B cell (primary cell): ENCODE measurements at regions not wholly inside any gene's neighbourhood (a gene's known extent, or its start where the extent isn't known, plus 50 kb on each side); places are given as distances from the start of the nearest gene placed in this dataset.

Experiments used
- ATAC-seq: fragments of 200-7000 bp; cut with Tn5 transposase; one replicate; pipeline ENCODE4 v1.10.0; 2021; ENCODE audit warnings: low read depth, mild to moderate bottlenecking, moderate number of reproducible peaks, moderate library complexity
- CTCF ChIA-PET: fragments of 350-600 bp; sonication (Branson Sonifier 250); formaldehyde crosslinking; loops from one replicate; lab custom pipeline; 2021; ENCODE audit warnings: antibody characterized with exemption, inconsistent platforms; lab: Charles Lee
- POLR2A ChIA-PET: fragments of 350-600 bp; sonication (Branson Sonifier 250); formaldehyde crosslinking; loops from one replicate; lab custom pipeline; 2021; ENCODE audit warnings: antibody characterized with exemption; lab: Charles Lee
- DNase-seq: peaks from one replicate; pipeline ENCODE4 v3.0.0; 2013
- H2AFZ ChIP-seq: 2 replicates; pipeline ENCODE4 v1.6.1; 2012; ENCODE audit warnings: mild to moderate bottlenecking, low read depth, low read length; ENCODE audit not compliant: insufficient read depth, poor library complexity, severe bottlenecking
- H3K27ac ChIP-seq, 2 donors: 1 replicate in 1 of 2; 2 replicates in 1 of 2; pipeline ENCODE4 v1.5.1; 2012 to 2013; ENCODE audit warnings: low read length in 2 of 2, mild to moderate bottlenecking in 2 of 2, moderate library complexity in 1 of 2
- H3K27me3 ChIP-seq, 4 experiments: fragments of 200-600 bp in 1 of 4; sonication (generic) in 1 of 4; replicated peaks in 1 of 4; 1 replicate in 2 of 4; 2 replicates in 2 of 4; pipeline versions ENCODE4 v1.6.1 to v1.7.0; 2013 to 2016; ENCODE audit warnings: low read length in 3 of 4, mild to moderate bottlenecking in 2 of 4, mixed read lengths in 1 of 4, moderate library complexity in 1 of 4; ENCODE audit not compliant: insufficient read depth in 4 of 4, control insufficient read depth in 3 of 4; ENCODE audit errors: control extremely low read depth in 1 of 4
- H3K36me3 ChIP-seq, 2 experiments: replicated peaks in 1 of 2; 1 replicate in 1 of 2; 2 replicates in 1 of 2; pipeline versions ENCODE4 v1.6.1 to v1.7.1; 2013; ENCODE audit warnings: low read length in 1 of 2; ENCODE audit not compliant: insufficient read depth in 2 of 2, control insufficient read depth in 1 of 2; ENCODE audit errors: control extremely low read depth in 1 of 2, extremely low read depth in 1 of 2
- H3K4me1 ChIP-seq, 2 donors: fragments of 200-600 bp in 1 of 2; sonication (generic) in 1 of 2; 1 replicate in 1 of 2; 2 replicates in 1 of 2; pipeline versions ENCODE4 v1.5.1 to v1.6.1; 2013 to 2017; ENCODE audit warnings: low read length in 2 of 2; ENCODE audit not compliant: control insufficient read depth in 2 of 2, insufficient read depth in 2 of 2
- H3K4me2 ChIP-seq: replicated peaks from 2 replicates; pipeline ENCODE3; 2012; ENCODE audit warnings: mild to moderate bottlenecking, low read depth, low read length; ENCODE audit not compliant: poor library complexity, severe bottlenecking
- H3K4me3 ChIP-seq, 5 experiments: fragments of 200-600 bp in 1 of 5; sonication (generic) in 1 of 5; 1 replicate in 3 of 5; 2 replicates in 2 of 5; pipeline versions ENCODE4 v1.5.1 to v1.7.0; 2011 to 2016; ENCODE audit warnings: low read length in 4 of 5, mild to moderate bottlenecking in 4 of 5, low read depth in 2 of 5, control low read depth in 1 of 5, moderate library complexity in 1 of 5; ENCODE audit not compliant: insufficient read depth in 1 of 5; ENCODE audit errors: control extremely low read depth in 1 of 5, extremely low read depth in 1 of 5
- H3K79me2 ChIP-seq: fragments of 200-600 bp; sonication (generic); one replicate; pipeline ENCODE4 v1.6.0; 2016; ENCODE audit warnings: low read length; ENCODE audit not compliant: control insufficient read depth, insufficient read depth
- H3K9ac ChIP-seq: fragments of 200-600 bp; sonication (generic); 2 replicates; pipeline ENCODE4 v1.6.1; 2017; ENCODE audit warnings: mild to moderate bottlenecking, low read length, moderate library complexity
- H3K9me3 ChIP-seq, 3 donors: one replicate each; pipeline versions ENCODE4 v1.6.1 to v1.7.1; 2013; ENCODE audit warnings: low read length in 2 of 3; ENCODE audit not compliant: control insufficient read depth in 2 of 3, insufficient read depth in 1 of 3; ENCODE audit errors: control extremely low read depth in 1 of 3
- H4K20me1 ChIP-seq: 2 replicates; pipeline ENCODE4 v1.6.0; 2012; ENCODE audit warnings: mild to moderate bottlenecking, low read length; ENCODE audit not compliant: insufficient read depth, control insufficient read depth, poor library complexity, severe bottlenecking
- H3K27ac Mint-ChIP-seq: one replicate; pipeline ENCODE4 v1.8.0; 2021; ENCODE audit warnings: mixed read lengths
- H3K27me3 Mint-ChIP-seq: one replicate; pipeline ENCODE4 v1.8.0; 2021; ENCODE audit warnings: mixed read lengths
- H3K4me1 Mint-ChIP-seq: one replicate; pipeline ENCODE4 v1.8.0; 2021; ENCODE audit warnings: mixed read lengths
- H3K4me3 Mint-ChIP-seq: one replicate; pipeline ENCODE4 v1.8.0; 2021; ENCODE audit warnings: mixed read lengths
- H3K9me3 Mint-ChIP-seq: one replicate; pipeline ENCODE4 v1.8.0; 2022; ENCODE audit warnings: mixed read lengths; ENCODE audit not compliant: insufficient read depth
- CTCF ChIP-seq: fragments of 200-600 bp; IDR thresholded peaks from one replicate; pipeline ENCODE4 v1.8.0; 2022; ENCODE audit warnings: antibody characterized with exemption, mild to moderate bottlenecking
- EZH2 ChIP-seq: IDR thresholded peaks from 2 replicates; pipeline ENCODE4 v1.6.1; 2012; ENCODE audit warnings: borderline replicate concordance, low read depth, mild to moderate bottlenecking, moderate library complexity, low read length; ENCODE audit not compliant: insufficient read depth, poor library complexity, severe bottlenecking
- whole genome bisulfite sequencing: methylation state at CpG from one replicate; pipeline ENCODE4 v1.1.5; 2013; ENCODE audit warnings: missing lambda C conversion rate; ENCODE audit not compliant: insufficient coverage; 5-methylcytosine and 5-hydroxymethylcytosine counted together
- intact Hi-C: fragments of 100-400 bp; cut with micrococcal nuclease; formaldehyde crosslinking; loops from one replicate; pipeline ENCODE4 v1.10.0; 2022

DNA sequence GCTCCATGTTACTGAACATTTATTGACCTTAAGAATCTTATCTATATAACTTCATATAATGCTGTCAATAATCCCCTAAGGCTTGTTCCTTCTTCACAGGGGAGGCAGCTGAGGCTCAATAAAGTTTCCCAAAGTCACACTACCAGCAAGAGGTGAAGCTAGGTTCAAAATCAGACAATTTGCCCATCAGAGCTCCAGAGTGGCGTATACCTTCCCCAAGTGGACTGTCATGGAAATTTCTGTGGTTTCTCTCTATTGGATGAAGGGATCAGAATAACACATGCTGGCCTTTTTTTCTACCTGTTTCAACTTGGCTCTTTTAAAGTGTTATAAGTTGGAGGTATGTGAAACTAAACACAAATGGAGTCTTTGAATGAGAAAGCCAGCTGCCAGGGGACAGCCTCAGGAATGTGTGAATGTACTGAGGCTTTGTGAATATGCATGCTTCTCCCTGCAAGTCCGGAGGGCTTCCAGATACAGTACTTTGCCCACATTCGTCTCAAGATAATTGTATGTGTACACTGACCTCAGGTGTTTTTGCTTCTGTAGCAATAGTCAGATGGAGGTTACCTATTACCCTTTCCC, 656.3 kb upstream of the CELF2 start:
- no peaks in the 10 kb centered on the region for H3K79me2 ChIP-seq
- POLR2A ChIA-PET: no interaction called here
- Mint-ChIP-seq H3K27me3 (no peaks in the 10 kb centered on the region), H3K4me1 (no peaks in the 10 kb centered on the region), H3K4me3 (no peak overlapping the region), H3K27ac (no peak overlapping the region), H3K9me3 (peaks cover 3% of the 10 kb centered on the region)
- no peaks in the 10 kb centered on the region for H4K20me1 ChIP-seq
- no peaks in the 10 kb centered on the region for H3K9me3 ChIP-seq
- no peak overlapping the region for H3K4me2 ChIP-seq
- TF ChIP-seq EZH2 (no peak), CTCF (no peak)
- H3K27ac ChIP-seq: no peak overlapping the region
- no peaks in the 10 kb centered on the region for H3K4me1 ChIP-seq
- no peak for DNase-seq
- H3K36me3 ChIP-seq: no peaks in the 10 kb centered on the region
- H3K27me3 ChIP-seq: no peaks in the 10 kb centered on the region
- WGBS: no CpG with 5 or more reads among the region's 3 CpGs
- no peak overlapping the region for H3K9ac ChIP-seq
- H3K4me3 ChIP-seq: no peak overlapping the region
- CTCF ChIA-PET: interaction anchor here (0.5 kb wide), 1 partner anchor 74 kb away, joined by 3 read pairs; no protein-coding TSS in a partner anchor
- intact Hi-C loops: no loop called here
- no peak for ATAC-seq
- no peak overlapping the region for H2AFZ ChIP-seq

GRCh38 chr10:10362800-10363199, 654.9 kb upstream of the CELF2 start:
- H3K4me2 ChIP-seq: no peak overlapping the region
- no peaks in the 10 kb centered on the region for H3K4me1 ChIP-seq
- H3K27ac ChIP-seq: no peak overlapping the region
- no peaks in the 10 kb centered on the region for H3K27me3 ChIP-seq
- peaks cover 0 to 5% (median 0%) of the 10 kb centered on the region in 3 donors for H3K9me3 ChIP-seq
- Mint-ChIP-seq H3K4me1 (no peaks in the 10 kb centered on the region), H3K4me3 (no peak overlapping the region), H3K27me3 (no peaks in the 10 kb centered on the region), H3K27ac (no peak overlapping the region), H3K9me3 (no peaks in the 10 kb centered on the region)
- no peaks in the 10 kb centered on the region for H3K79me2 ChIP-seq
- intact Hi-C loops: no loop called here
- no peak for ATAC-seq
- H3K9ac ChIP-seq: no peak overlapping the region
- no peak overlapping the region for H2AFZ ChIP-seq
- WGBS: 81% methylated on average over 3 of the region's 4 CpGs
- no peaks in the 10 kb centered on the region for H3K36me3 ChIP-seq
- ChIA-PET POLR2A (no interaction called here), CTCF (interaction anchor here (0.6 kb wide), 1 partner anchor 192 kb away, joined by 4 read pairs; no protein-coding TSS in a partner anchor)
- no peaks in the 10 kb centered on the region for H4K20me1 ChIP-seq
- DNase-seq: no peak
- H3K4me3 ChIP-seq: no peak overlapping the region
- TF ChIP-seq CTCF (no peak), EZH2 (no peak)
